HG02884 (cell line): ENCODE measurements at regions not wholly inside any gene's neighbourhood (a gene's known extent, or its start where the extent isn't known, plus 50 kb on each side); places are given as distances from the start of the nearest gene placed in this dataset.
"Not testable (repeated sequence)": the region's sequence is repeated elsewhere in the genome, so short reads cannot be mapped to it uniquely, and the experiment has no call there.

Experiments used
- ATAC-seq: cut with Tn5 transposase; IDR thresholded peaks from one replicate; pipeline ENCODE4 v1.9.1; 2021; ENCODE audit warnings: mild to moderate bottlenecking, moderate library complexity; ENCODE audit not compliant: unreplicated experiment

DNA sequence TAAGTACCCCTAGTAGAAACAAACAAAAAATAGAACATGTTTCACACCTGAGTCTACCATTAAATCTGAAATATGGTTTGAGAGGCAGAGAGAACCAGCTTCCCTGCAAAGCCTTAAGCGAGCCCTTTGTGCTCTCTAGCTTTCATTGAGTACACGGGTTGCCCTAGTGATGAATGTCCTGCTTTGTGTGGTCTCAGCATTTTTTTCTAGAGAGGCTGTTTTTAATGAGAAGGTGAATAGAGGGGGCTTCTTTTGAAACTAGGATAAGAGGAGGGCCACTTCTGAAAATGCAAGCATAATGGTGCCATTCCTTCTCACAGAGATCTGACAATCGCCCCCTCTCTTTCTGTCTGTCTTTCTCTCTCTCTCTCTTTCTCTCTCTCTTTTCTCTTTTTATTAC, 131.3 kb downstream of the MACIR start:
- ATAC-seq, result no peak

DNA sequence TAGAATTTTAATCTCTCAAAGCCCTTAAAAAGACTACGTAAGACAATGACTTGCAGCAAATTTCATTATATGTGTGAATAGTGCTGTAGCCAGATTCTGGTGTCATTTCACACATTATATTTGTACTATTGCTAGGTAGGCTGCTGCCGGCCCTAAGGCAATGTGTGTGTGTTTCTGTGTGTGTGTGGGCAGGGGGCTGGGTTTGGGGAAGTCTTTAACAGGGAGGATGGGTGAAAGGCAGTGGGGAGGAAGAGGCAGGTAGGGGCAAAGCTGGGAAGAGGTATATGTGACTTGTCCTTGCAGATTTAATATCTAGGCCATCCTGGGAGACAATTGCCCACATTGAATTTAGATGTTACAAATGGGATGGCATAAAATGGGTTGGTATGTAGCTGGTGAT, 130.8 kb downstream of the MACIR start:
- ATAC-seq, result no peak

DNA sequence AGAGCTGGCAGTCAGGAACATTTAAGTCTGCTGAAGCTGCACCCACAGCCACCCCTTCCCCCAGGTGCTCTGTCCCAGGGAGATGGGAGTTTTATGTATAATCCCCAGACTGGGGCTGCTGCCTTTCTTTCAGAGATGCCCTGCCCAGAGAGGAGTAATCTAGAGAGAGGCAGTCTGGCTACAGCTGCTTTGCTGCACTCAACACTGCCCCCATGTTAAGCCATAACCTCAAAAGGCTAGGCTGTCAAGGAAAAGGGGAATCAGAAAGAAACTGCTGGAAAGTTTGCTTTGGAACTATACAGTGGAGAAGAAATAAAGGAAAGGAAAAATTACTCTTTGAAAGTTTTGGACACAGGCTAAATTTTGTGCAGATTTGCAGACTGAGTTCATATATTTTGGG, 127.2 kb downstream of the MACIR start:
- no peak for ATAC-seq

GRCh38 chr5:103377638-103378037, 119.1 kb downstream of the MACIR start:
- ATAC-seq, result not testable (repeated sequence)

DNA sequence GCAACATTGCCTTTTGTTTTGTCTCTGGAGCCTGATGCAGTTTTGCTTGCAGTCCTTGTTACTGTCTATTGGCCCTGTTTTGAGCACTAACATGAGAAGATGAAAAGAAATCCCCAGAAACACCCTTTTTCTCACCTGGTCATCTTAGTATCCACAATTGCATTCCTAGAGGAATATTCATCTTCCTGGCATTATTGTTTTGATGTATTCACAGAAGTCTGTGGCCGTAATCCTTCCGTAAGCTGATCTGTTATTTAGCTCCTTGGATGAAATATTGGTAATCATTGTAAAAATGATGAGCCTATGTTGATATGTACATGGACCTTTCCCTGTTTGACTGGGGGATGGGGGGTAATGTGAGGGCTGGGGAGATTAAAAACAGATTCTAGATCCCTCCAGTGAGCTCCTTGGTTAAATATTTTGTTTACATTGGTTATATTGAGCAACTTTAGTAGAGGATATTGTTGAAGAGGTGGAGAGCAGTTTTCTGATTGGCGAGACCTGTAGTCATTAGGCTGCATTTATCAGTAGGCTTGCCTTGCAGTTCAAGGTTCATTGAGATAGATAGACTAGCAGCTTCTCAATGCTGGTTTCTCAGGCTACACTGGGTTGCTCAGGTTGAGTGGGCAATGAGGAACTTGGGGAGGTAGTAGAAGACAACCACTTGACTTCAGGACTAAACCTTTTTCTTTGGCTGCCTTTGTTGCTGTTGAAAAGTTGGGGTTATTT, 117.5 kb downstream of the MACIR start:
- no peak for ATAC-seq

DNA sequence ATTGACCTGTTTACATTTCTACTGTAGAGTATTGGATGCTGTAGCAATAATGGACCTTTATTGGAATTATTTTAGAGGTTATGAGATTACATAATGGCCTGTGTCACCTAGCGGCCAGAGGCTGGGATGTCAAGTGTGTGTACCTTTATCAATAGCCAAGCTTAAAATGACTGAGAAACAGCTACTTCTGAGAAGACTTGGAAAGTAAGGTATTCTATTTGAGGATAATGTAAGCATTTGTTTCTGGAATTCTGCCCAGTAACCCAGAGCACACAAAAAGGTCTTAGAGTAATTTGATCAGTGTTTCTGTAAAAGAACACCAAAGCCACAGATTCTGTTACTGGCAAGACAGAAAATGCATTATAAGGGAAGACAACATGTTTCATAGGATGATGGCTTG, 116.8 kb downstream of the MACIR start:
- ATAC-seq, result no peak

- no peak for ATAC-seq
Measured at GRCh38 chr5:103374473-103374963, 116.0 kb downstream of the MACIR start.

DNA sequence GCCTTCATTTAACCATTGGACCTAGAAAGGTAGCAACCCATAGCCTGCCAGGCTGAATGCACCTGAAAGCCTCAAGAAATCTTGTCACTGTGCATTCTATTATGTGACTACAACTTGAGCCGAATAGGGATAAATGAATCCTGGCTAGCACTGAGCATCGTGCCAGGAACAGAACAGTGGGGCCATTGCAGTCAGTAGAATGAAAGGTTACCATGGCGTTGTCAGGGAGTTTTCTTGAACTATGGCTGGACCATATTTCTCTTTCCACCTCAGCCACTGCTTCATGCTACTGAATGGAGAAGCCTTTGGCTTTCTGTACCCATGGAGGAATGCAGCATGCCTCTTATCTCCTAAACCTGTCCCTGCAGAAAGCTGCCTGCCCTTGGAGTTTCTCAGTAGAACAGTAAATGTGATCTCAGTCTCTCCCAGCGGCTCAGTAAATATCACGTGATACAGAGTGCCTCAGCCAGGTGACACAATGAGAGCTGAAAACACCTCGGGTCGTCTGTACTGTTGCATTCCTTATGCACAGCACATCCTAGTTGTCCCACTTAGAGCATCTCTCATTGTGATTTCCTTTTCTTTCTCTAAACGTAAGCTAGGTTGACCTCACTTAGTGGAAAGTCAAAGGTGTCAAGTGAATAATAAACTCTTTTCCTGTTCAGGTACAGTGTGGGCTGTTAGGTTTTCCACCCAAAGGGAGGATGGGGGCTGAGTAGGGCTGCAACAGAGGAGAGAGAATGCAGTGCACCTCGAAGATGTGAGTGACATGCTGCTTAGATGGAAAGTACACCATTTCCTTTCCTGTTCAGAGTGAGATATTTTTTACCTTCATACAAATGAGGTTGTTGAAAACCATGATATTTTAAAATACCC, 115.3 kb downstream of the MACIR start:
- no peak for ATAC-seq

DNA sequence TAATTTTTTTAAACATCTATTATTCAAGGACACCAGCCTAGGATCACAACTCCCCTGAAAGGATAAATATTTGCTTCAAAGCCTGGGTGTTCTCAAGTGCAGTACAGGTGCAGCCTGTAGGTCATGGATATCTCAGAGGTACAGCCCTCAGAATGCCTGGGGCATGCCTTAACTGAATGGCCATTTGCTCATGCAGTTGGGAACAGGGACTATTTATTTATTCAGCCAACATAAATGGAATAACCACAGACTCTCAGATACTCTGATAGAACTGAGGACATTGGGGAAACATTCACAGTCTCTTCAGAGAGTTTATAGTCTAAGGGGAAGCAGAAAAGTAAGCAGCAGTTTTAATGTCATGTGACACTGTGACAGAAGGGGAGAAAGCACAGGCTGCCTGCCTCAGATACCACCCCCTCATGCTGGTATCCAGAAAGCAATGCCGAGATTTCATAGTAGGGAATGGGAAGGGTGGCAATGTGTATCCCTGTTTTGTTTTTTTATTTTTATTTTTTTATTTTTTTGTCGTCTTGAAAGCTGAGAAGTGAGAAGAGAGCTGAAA, 112.6 kb downstream of the MACIR start:
- ATAC-seq, result no peak

GRCh38 chr5:103369125-103370120, 110.9 kb downstream of the MACIR start:
- no peak for ATAC-seq

- ATAC-seq, result no peak
Measured at GRCh38 chr5:103367702-103368101, 109.1 kb downstream of the MACIR start.

DNA sequence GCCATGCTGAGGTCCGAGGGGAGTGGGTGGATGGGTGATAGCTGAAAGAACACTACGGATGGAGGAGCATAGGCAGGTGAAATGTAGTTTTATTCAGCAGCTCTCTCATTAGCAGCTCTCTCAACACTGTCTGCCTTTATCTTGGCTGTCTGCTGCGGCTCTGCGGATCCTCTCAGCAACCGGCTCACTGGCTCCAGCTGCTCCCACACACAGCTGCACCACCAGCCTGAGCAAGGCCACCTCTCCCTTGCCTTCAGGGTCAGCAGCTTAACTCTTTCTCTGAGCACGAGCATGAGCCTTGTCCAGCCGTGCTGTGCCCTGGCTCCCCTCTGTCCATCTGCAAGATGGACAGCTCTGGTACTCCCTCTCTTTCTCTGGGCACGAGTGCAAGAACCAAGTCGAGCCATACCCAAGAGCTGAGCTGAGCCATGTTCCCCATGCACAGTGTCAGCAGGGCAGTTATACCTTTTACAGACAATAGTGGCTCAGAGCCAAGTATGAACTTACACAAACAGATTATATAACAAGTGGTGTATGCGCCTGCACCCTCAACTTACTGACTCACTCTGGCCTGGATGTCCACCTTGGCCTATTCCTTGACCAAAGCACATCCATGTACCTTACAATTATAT, 108.5 kb downstream of the MACIR start:
- ATAC-seq, result no peak

- no peak for ATAC-seq
Measured at GRCh38 chr5:103364074-103364473, 105.5 kb downstream of the MACIR start.

DNA sequence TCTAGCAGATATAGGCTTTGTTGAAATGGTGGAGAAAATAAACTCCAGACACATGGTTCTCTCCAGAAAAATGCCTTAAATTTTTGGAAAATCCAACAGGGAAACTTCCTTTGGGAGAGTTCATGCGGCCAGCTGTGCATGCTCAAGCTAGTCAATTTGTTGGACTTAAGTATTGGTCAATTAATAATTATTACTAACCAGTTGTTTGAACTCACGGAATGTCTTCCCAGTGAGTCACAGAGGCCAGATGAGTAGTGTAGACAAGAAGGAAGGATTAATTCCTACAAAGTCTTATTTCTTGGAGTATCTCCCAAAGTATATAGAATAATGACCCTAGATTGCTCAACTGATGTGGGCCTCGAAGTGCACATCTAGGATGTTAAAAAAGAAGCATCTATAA, 103.6 kb downstream of the MACIR start:
- no peak for ATAC-seq

GRCh38 chr5:103360475-103360874, 101.9 kb downstream of the MACIR start:
- ATAC-seq, result no peak

DNA sequence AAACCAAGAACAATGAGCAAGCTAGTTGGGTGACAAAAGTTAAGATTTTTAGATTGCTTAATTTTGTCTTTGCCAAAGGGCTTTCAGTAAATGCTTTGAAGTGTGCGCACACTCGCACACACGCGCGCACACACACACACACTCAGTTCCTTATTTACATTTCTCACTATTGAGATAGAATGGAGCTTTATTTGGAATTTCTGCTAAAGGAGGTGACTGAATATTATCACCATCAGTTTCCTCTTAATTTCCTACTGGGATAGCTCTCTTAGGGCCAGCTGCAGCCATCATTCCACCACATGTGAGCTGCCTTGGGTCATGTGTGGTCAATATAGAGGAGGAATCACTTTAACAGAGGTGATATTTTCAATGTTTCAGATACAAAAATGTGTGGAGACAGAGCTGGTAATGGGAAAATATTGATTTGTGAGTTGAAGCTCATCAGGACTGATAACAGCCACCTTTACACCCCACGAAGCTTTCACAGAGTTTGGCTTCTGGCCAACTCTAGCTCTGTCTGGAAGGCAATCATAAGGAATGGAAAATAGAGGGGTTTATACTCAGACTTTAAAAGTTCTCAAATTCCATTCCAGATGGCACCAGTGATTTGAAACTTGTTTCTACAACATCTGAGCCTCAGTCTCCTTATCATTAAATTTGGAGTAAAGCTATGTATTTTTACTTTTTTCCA, 99.9 kb downstream of the MACIR start:
- no peak for ATAC-seq

- ATAC-seq, result no peak
Measured at GRCh38 chr5:103357636-103358035, 99.1 kb downstream of the MACIR start.

GRCh38 chr5:103356350-103357091, 98.0 kb downstream of the MACIR start:
- ATAC-seq, result no peak

- ATAC-seq, result no peak
Measured at GRCh38 chr5:103355579-103355978, 97.0 kb downstream of the MACIR start.
